GM10266 (cell line): ENCODE measurements at regions not wholly inside any gene's neighbourhood (a gene's known extent, or its start where the extent isn't known, plus 50 kb on each side); places are given as distances from the start of the nearest gene placed in this dataset.
"Not testable (repeated sequence)": the region's sequence is repeated elsewhere in the genome, so short reads cannot be mapped to it uniquely, and the experiment has no call there.

Experiments
- DNase-seq: peaks from one replicate; pipeline ENCODE4 v3.0.0; 2012; ENCODE audit errors: extremely low spot score
- CTCF ChIP-seq: IDR thresholded peaks from 2 replicates; pipeline ENCODE4 v1.5.1; 2012; ENCODE audit warnings: mild to moderate bottlenecking, low read depth; ENCODE audit not compliant: control insufficient read depth, insufficient read depth; ENCODE audit errors: missing control alignments

DNA sequence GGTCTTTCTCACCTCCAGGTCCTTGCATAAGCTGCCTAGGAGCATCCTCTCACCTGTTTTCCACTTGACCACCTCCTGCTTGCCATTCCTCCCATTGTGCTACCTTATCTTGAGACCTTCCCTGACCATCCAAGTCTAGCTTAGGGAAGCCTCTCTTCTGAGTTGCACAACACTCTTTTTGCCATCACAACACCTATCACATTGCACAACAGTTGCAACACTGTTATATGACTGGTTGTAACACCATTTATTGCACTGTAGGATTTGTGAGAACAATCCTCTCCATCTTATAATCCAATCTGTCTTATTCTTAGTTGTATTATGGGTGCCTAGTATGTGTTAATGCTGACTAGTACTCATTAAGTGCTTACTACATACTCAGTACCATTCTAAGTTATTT is 488.7 kb downstream of the OMA1 start:
- DNase-seq: no peak
- TF ChIP-seq CTCF: no peak

DNA sequence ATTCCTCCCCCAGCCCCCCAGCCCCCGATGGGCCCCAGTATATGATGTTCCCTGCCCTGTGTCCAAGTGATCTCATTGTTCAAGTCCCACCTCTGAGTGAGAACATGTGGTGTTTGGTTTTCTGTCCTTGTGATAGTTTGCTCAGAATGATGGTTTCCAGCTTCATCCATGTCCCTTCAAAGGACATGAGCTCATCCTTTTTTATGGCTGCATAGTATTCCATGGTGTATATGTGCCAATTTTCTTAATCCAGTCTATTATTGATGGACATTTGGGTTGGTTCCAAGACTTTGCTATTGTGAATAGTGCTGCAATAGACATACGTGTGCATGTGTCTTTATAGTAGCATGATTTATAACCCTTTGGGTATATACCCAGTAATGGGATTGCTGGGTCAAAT is 495.3 kb downstream of the OMA1 start:
- DNase-seq: not testable (repeated sequence)

DNA sequence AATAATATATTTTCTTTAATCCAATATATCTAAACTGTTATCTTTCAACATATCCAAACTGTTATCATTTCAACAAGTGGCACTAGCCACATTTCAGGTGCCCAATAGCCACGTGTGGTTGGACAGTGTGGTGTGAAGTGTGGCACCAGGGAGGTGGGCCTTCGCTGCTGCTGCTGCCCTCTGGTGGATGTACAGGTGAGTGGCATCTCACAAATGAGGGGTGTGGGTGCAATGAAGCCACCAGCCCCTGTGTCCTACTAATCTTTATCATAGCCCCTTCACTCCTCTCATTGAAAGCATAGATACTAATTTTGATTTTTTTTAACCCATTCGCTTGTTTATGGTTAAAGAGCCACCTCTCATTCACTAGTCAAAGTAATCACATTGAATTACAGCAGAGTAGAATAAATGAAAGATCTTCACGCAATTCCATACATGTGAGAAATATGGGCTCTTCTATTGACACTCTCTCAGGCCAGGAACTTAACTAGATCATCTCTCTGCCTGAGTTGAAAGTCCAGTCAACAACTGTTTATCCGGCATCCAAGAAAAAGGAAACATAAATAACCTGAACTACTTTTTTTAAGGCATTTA is 499.2 kb downstream of the OMA1 start:
- DNase-seq: peak; percentile 48
- TF ChIP-seq CTCF: peak; percentile 70

- no peak for DNase-seq
- no peak for TF ChIP-seq CTCF
These were observed 501.3 kb downstream of the OMA1 start for GRCh38 chr1:58045094-58045705.

GRCh38 chr1:58041621-58042020 is 504.9 kb downstream of the OMA1 start:
- TF ChIP-seq CTCF: no peak
- DNase-seq: no peak

DNA sequence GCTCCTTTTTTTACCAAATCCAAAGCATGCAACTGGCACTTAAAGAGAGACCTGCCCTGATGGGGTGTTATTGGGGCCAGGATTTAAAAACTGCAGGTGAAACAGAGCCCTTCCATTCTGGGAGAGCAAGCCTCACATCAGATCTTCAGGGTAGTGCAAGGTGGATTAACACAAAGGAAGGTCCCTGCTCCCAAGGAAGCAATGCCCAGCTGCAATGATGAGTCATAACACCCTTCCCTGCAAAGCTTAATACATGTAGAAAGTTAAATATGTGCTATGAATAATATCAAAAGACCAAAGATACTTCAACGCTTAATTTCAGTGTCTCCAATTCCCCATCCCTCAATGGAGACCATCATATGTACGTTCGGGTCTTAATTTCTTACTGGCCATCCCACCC is 508.0 kb downstream of the OMA1 start:
- no peak for TF ChIP-seq CTCF
- no peak for DNase-seq

DNA sequence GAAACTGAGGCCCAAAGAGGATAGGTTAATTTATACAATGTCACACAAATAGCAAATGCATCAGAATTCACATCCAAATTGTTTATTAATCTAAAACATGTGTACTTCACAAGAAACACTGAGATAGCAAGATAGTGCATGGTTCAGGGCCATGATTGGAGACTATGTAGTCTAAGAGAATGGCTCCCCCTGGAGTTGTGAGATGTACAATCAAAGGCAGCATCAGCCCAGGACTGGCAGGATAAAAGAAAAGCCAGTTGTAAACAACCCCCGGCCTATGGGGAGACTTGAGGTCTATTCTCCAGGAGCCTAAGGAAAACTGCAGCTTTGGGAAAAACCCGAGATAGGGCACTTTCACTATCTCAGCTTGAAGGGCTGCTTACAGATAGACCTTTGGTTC is 511.0 kb downstream of the OMA1 start:
- no peak for DNase-seq
- no peak for TF ChIP-seq CTCF

DNA sequence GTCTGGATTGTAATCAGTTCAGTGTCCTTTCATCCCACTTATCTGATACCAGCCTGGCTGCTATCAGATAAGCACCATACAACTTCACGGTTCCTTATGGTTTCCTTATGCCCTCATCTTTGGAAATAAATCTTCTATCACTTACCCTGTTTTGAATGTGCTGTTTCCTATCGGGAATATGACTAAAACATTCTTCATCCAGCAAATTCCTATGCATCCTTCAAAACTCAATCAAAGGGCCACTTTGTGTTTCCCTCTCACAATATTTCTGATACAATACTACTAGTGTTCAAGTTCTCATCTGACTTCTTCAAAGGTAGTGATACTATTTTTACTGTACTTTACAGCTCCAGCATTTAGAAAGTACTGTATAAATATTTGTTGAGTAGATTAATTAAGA is 513.2 kb downstream of the OMA1 start:
- DNase-seq: no peak
- no peak for TF ChIP-seq CTCF
